CD4-positive, alpha-beta T cell (primary cell): ENCODE measurements at regions not wholly inside any gene's neighbourhood (a gene's known extent, or its start where the extent isn't known, plus 50 kb on each side); places are given as distances from the start of the nearest gene placed in this dataset.

ENCODE experiments used
- ATAC-seq: fragments of 200-7000 bp; cut with Tn5 transposase; one replicate; pipeline ENCODE4 v1.10.0; 2022; ENCODE audit warnings: mild to moderate bottlenecking; ENCODE audit not compliant: poor library complexity
- CTCF ChIA-PET: fragments of 350-600 bp; sonication (Branson Sonifier 250); formaldehyde crosslinking; loops from one replicate; lab custom pipeline; 2021; ENCODE audit warnings: antibody characterized with exemption, inconsistent platforms; lab: Charles Lee
- POLR2A ChIA-PET: fragments of 350-600 bp; sonication (Branson Sonifier 250); formaldehyde crosslinking; loops from one replicate; lab custom pipeline; 2021; ENCODE audit warnings: antibody characterized with exemption, inconsistent platforms; lab: Charles Lee
- DNase-seq, 14 experiments: peaks; one replicate each; pipeline ENCODE4 v3.0.0-alpha.2; 2013 to 2020; ENCODE audit warnings: mixed read lengths in 2 of 14
- H3K27ac ChIP-seq, 2 donors: one replicate each; pipeline versions ENCODE4 v1.5.1 to v1.7.0; 2013; ENCODE audit warnings: low read length in 2 of 2, low read depth in 1 of 2, mild to moderate bottlenecking in 1 of 2
- H3K27me3 ChIP-seq, 2 experiments: 1 replicate in 1 of 2; 2 replicates in 1 of 2; pipeline versions ENCODE4 v1.6.1 to v1.7.0; 2013; ENCODE audit warnings: low read length in 2 of 2, control low read depth in 1 of 2, mild to moderate bottlenecking in 1 of 2, moderate library complexity in 1 of 2; ENCODE audit not compliant: insufficient read depth in 2 of 2, control insufficient read depth in 1 of 2
- H3K36me3 ChIP-seq: one replicate; pipeline ENCODE4 v1.6.1; 2013; ENCODE audit warnings: low read length, control low read depth; ENCODE audit not compliant: insufficient read depth
- H3K4me1 ChIP-seq: one replicate; pipeline ENCODE4 v1.6.1; 2013; ENCODE audit warnings: low read length, control low read depth; ENCODE audit not compliant: insufficient read depth
- H3K4me3 ChIP-seq: one replicate; pipeline ENCODE4 v1.5.1; 2013; ENCODE audit warnings: mild to moderate bottlenecking, low read length, moderate library complexity
- H3K9me3 ChIP-seq, 2 experiments: 1 replicate in 1 of 2; 2 replicates in 1 of 2; pipeline versions ENCODE4 v1.6.1 to v1.7.0; 2013; ENCODE audit warnings: low read length in 2 of 2, mild to moderate bottlenecking in 2 of 2, control low read depth in 1 of 2, moderate library complexity in 1 of 2; ENCODE audit not compliant: control insufficient read depth in 1 of 2, insufficient read depth in 1 of 2
- H3K27ac Mint-ChIP-seq: one replicate; pipeline ENCODE4 v1.8.0; 2020; ENCODE audit warnings: mixed read lengths
- H3K27me3 Mint-ChIP-seq: one replicate; pipeline ENCODE4 v1.8.0; 2021; ENCODE audit warnings: mixed read lengths
- H3K36me3 Mint-ChIP-seq: one replicate; pipeline ENCODE4 v1.8.0; 2021; ENCODE audit warnings: low read depth, mixed read lengths
- H3K4me1 Mint-ChIP-seq: one replicate; pipeline ENCODE4 v1.8.0; 2021; ENCODE audit warnings: low read depth, mixed read lengths
- H3K4me3 Mint-ChIP-seq: one replicate; pipeline ENCODE4 v1.8.0; 2020; ENCODE audit warnings: mild to moderate bottlenecking, mixed read lengths
- H3K9me3 Mint-ChIP-seq: one replicate; pipeline ENCODE4 v1.8.0; 2020; ENCODE audit warnings: mixed read lengths
- CTCF ChIP-seq: fragments of 200-600 bp; IDR thresholded peaks from one replicate; pipeline ENCODE4 v1.8.0; 2022; ENCODE audit warnings: antibody characterized with exemption, mild to moderate bottlenecking
- intact Hi-C, 2 experiments: fragments of 100-400 bp; cut with DNase I in 1 of 2; cut with micrococcal nuclease in 1 of 2; formaldehyde crosslinking; loops; one replicate each; pipeline versions ENCODE4 v1.15.1 to v1.9.0; 2023 to 2025; cut with DNase I, micrococcal nuclease

GRCh38 chr9:78130853-78131252 is 99.2 kb upstream of the GNAQ start:
- no peak overlapping the region for H3K4me3 Mint-ChIP-seq
- peaks cover 4% of the 10 kb centered on the region for H3K27me3 Mint-ChIP-seq
- Histone ChIP-seq H3K4me1 (no peaks in the 10 kb centered on the region), H3K9me3 (no peaks in the 10 kb centered on the region), H3K27ac (no peak overlapping the region), H3K27me3 (peaks cover 0 to 3% of the 10 kb centered on the region in 2 experiments), H3K4me3 (no peak overlapping the region), H3K36me3 (no peaks in the 10 kb centered on the region)
- H3K9me3 Mint-ChIP-seq = peaks cover 6% of the 10 kb centered on the region
- DNase-seq (no peak), ATAC-seq (no peak)
- POLR2A ChIA-PET = interaction anchor here (1.2 kb wide), 1 partner anchor 70 kb away, joined by 4 read pairs; no protein-coding TSS in a partner anchor
- TF ChIP-seq CTCF = no peak
- no peak overlapping the region for H3K27ac Mint-ChIP-seq
- peaks cover 4% of the 10 kb centered on the region for H3K36me3 Mint-ChIP-seq
- peaks cover 14% of the 10 kb centered on the region for H3K4me1 Mint-ChIP-seq
- CTCF ChIA-PET = no interaction called here
- intact Hi-C loops = no loop called here

- intact Hi-C loops = no loop called here
- CTCF ChIA-PET = no interaction called here
- no peak overlapping the region for H3K4me3 Mint-ChIP-seq
- peaks cover 14% of the 10 kb centered on the region for H3K4me1 Mint-ChIP-seq
- Histone ChIP-seq H3K27me3 (peaks cover 0 to 3% of the 10 kb centered on the region in 2 experiments), H3K9me3 (no peaks in the 10 kb centered on the region), H3K36me3 (no peaks in the 10 kb centered on the region), H3K4me3 (no peak overlapping the region), H3K4me1 (no peaks in the 10 kb centered on the region), H3K27ac (no peak overlapping the region)
- POLR2A ChIA-PET = interaction anchor here (1.1 to 1.2 kb wide), 2 partner anchors 9 to 71 kb away, joined by 4 read pairs; no protein-coding TSS in a partner anchor
- no peak for DNase-seq
- ATAC-seq = no peak
- no peak overlapping the region for H3K27ac Mint-ChIP-seq
- H3K36me3 Mint-ChIP-seq = peaks cover 4% of the 10 kb centered on the region
- H3K27me3 Mint-ChIP-seq = peaks cover 4% of the 10 kb centered on the region
- no peak for TF ChIP-seq CTCF
- peaks cover 6% of the 10 kb centered on the region for H3K9me3 Mint-ChIP-seq
These were observed 98.4 kb upstream of the GNAQ start for GRCh38 chr9:78130004-78130403.

- H3K4me1 Mint-ChIP-seq = peaks cover 16% of the 10 kb centered on the region
- H3K4me3 Mint-ChIP-seq = no peak overlapping the region
- H3K27ac Mint-ChIP-seq = no peak overlapping the region
- peaks cover under 1% of the 10 kb centered on the region for H3K9me3 Mint-ChIP-seq
- no peak for TF ChIP-seq CTCF
- H3K27me3 Mint-ChIP-seq = peaks cover 4% of the 10 kb centered on the region
- no peaks in the 10 kb centered on the region for H3K4me1 ChIP-seq
- H3K9me3 ChIP-seq = no peaks in the 10 kb centered on the region
- no peak for DNase-seq
- ATAC-seq = no peak
- H3K36me3 ChIP-seq = no peaks in the 10 kb centered on the region
- no peaks in the 10 kb centered on the region for H3K36me3 Mint-ChIP-seq
- H3K4me3 ChIP-seq = no peak overlapping the region
- intact Hi-C loops = loop anchor here (5.0 to 10.0 kb wide), 2 partner anchors 70 to 283 kb away; no protein-coding TSS in a partner anchor
- CTCF ChIA-PET = no interaction called here
- POLR2A ChIA-PET = no interaction called here
- H3K27ac ChIP-seq = no peak overlapping the region
- peaks cover 0 to 3% of the 10 kb centered on the region in 2 experiments for H3K27me3 ChIP-seq
These were observed 95.9 kb upstream of the GNAQ start for GRCh38 chr9:78127279-78128225.
